ENCODE measurements at regions not wholly inside any gene's neighbourhood (a gene's known extent, or its start where the extent isn't known, plus 50 kb on each side); places are given as distances from the start of the nearest gene placed in this dataset.

DNA sequence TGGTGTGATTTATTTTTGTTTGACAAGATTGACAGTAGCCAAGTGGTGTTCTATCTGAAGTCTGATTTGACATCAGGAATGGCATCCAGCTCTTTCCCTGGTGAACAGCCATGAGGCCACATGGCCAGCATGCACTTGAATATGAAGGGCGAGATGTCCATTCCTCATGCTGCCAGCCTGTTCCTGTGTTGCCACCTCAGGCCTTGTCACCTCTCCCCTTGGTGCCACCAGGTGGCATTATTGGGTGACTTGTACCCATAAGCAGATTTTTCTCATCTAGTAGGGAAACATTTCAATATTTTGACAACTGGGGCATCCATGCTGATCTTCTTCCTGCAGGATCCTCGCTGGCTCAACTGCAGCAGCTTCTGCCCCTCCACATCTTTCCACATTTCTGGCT lies 199.1 kb downstream of the ERMARD start:
- Histone ChIP-seq H3K27me3 (ENCODE audit: insufficient read depth, low read length) (no peaks in the 10 kb centered on the region), H3K4me3 (ENCODE audit: low read length) (no peak overlapping the region), H3K9me3 (ENCODE audit: low read depth, low read length) (no peaks in the 10 kb centered on the region), H3K4me1 (ENCODE audit: insufficient read depth, low read length) (no peaks in the 10 kb centered on the region)

- no peaks in the 10 kb centered on the region for H3K9me3 ChIP-seq (ENCODE audit: low read depth, low read length)
- no peaks in the 10 kb centered on the region for H3K27me3 ChIP-seq (ENCODE audit: insufficient read depth, low read length)
- no peak overlapping the region for H3K4me3 ChIP-seq (ENCODE audit: low read length)
- H3K4me1 ChIP-seq (ENCODE audit: insufficient read depth, low read length), result no peaks in the 10 kb centered on the region
Measured at GRCh38 chr6:169949511-169950097, 198.2 kb downstream of the ERMARD start.

DNA sequence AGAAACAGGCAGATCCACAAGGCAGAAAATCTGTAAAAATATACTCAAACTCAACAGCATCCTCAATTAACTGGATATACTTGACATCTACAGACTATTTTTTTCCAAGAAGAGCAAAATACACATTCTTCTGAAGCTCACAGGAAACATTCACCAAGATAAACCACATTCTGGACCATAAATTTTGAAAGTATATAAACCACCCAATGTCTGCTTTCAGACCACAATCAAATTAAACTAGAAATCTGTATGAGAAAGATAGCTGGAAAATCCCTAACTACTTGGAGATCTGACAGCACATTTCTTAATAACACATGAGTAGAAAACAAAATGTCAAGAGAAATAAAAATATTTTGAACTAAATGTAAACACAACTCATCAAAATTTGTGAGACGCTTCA lies 195.5 kb downstream of the ERMARD start:
- H3K4me3 ChIP-seq (ENCODE audit: low read length), result no peak overlapping the region
- no peaks in the 10 kb centered on the region for H3K9me3 ChIP-seq (ENCODE audit: low read depth, low read length)
- H3K4me1 ChIP-seq (ENCODE audit: insufficient read depth, low read length), result no peaks in the 10 kb centered on the region
- peaks cover 7% of the 10 kb centered on the region for H3K27me3 ChIP-seq (ENCODE audit: insufficient read depth, low read length)

GRCh38 chr6:169945117-169945516 lies 193.7 kb downstream of the ERMARD start:
- Histone ChIP-seq H3K4me1 (ENCODE audit: insufficient read depth, low read length) (no peaks in the 10 kb centered on the region), H3K4me3 (ENCODE audit: low read length) (no peak overlapping the region), H3K27me3 (ENCODE audit: insufficient read depth, low read length) (peaks cover 7% of the 10 kb centered on the region), H3K9me3 (ENCODE audit: low read depth, low read length) (no peaks in the 10 kb centered on the region)

DNA sequence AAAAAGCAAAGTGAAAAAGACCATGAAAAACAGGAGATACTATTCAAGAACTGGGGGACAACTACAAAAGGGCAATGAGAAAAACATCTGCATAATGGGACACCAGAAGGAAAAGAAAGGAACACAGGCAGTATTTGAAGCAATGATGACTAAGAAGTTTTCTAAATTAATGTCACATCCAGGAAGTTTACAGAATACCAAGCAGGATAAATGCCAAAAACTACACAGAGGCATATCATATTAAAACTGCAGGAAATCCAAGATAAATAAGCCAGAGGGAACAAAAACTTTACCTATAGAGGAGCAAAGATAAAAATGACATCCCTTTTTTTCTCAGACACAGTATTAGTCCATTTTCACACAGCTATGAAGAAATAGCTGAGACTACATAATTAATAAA lies 193.0 kb downstream of the ERMARD start:
- H3K27me3 ChIP-seq (ENCODE audit: insufficient read depth, low read length), result peaks cover 7% of the 10 kb centered on the region
- no peaks in the 10 kb centered on the region for H3K4me1 ChIP-seq (ENCODE audit: insufficient read depth, low read length)
- no peaks in the 10 kb centered on the region for H3K9me3 ChIP-seq (ENCODE audit: low read depth, low read length)
- H3K4me3 ChIP-seq (ENCODE audit: low read length), result no peak overlapping the region

DNA sequence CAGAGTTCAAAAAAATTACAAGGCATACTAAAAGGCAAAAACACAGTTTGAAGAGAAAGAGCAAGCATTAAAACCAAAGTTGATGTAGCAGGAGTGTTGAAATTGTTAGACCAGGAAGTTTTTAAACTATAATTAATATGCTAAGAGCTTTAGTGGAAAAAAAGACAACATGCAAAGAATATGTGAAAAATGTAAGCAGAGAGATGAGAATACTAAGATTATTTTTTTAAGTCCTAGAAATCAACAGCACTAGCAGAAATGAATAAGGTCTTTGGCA lies 192.6 kb downstream of the ERMARD start:
- Histone ChIP-seq H3K9me3 (ENCODE audit: low read depth, low read length) (no peaks in the 10 kb centered on the region), H3K27me3 (ENCODE audit: insufficient read depth, low read length) (peaks cover 7% of the 10 kb centered on the region), H3K4me1 (ENCODE audit: insufficient read depth, low read length) (no peaks in the 10 kb centered on the region), H3K4me3 (ENCODE audit: low read length) (no peak overlapping the region)

DNA sequence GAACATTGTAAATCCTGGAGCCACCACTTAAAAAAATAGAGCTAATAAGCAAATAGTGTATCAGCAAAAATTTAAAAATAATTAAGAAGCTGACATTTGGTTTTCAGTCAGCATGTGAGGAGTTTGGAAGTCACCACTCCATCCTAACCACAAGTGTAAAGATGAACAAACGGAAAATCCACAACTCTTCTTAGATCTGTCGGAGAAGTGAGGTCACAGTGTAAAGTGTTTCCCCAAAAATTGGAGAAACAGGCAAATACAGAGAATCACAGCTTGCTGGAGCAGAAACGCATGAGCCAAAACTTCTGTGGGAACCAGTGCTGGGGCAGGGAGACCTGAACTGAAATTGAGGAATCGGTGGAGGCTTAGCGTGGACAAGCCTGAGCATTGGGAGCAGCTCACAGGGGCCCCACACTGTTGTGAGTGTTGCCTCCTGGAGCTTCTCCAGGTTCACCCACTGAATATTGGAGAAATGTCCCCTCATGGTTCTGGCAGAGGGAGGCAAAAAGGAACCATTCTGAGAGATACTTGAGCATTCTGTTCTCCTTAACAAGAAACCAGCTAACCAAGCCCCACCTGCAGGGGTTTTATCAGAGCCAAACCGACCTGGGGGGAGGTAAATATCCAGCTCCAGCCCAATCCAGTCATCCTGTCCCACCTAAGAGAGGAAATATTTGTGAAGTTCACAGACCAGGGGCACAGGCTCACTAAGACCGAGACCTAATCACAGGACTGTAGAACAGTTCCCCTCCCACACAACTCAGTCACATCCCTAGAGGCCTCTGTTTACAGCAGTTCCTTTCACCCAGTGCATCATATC lies 192.0 kb downstream of the ERMARD start:
- H3K4me1 ChIP-seq (ENCODE audit: insufficient read depth, low read length), result no peaks in the 10 kb centered on the region
- H3K27me3 ChIP-seq (ENCODE audit: insufficient read depth, low read length), result peaks cover 7% of the 10 kb centered on the region
- H3K4me3 ChIP-seq (ENCODE audit: low read length), result no peak overlapping the region
- H3K9me3 ChIP-seq (ENCODE audit: low read depth, low read length), result no peaks in the 10 kb centered on the region

- Histone ChIP-seq H3K27me3 (ENCODE audit: insufficient read depth, low read length) (peaks cover 7% of the 10 kb centered on the region), H3K9me3 (ENCODE audit: low read depth, low read length) (no peaks in the 10 kb centered on the region), H3K4me1 (ENCODE audit: insufficient read depth, low read length) (no peaks in the 10 kb centered on the region), H3K4me3 (ENCODE audit: low read length) (no peak overlapping the region)
Measured at GRCh38 chr6:169942173-169942572, 190.8 kb downstream of the ERMARD start.

- Histone ChIP-seq H3K9me3 (ENCODE audit: low read depth, low read length) (no peaks in the 10 kb centered on the region), H3K4me3 (ENCODE audit: low read length) (no peak overlapping the region), H3K27me3 (ENCODE audit: insufficient read depth, low read length) (peaks cover 7% of the 10 kb centered on the region), H3K4me1 (ENCODE audit: insufficient read depth, low read length) (no peaks in the 10 kb centered on the region)
Measured at GRCh38 chr6:169940481-169941271, 189.3 kb downstream of the ERMARD start.

- H3K4me1 ChIP-seq (ENCODE audit: insufficient read depth, low read length), result no peaks in the 10 kb centered on the region
- peaks cover 7% of the 10 kb centered on the region for H3K27me3 ChIP-seq (ENCODE audit: insufficient read depth, low read length)
- no peak overlapping the region for H3K4me3 ChIP-seq (ENCODE audit: low read length)
- no peaks in the 10 kb centered on the region for H3K9me3 ChIP-seq (ENCODE audit: low read depth, low read length)
Measured at GRCh38 chr6:169939554-169940164, 188.2 kb downstream of the ERMARD start.

- no peaks in the 10 kb centered on the region for H3K9me3 ChIP-seq (ENCODE audit: low read depth, low read length)
- peaks cover 4% of the 10 kb centered on the region for H3K27me3 ChIP-seq (ENCODE audit: insufficient read depth, low read length)
- no peaks in the 10 kb centered on the region for H3K4me1 ChIP-seq (ENCODE audit: insufficient read depth, low read length)
- no peak overlapping the region for H3K4me3 ChIP-seq (ENCODE audit: low read length)
Measured at GRCh38 chr6:169938731-169939130, 187.3 kb downstream of the ERMARD start.

- Histone ChIP-seq H3K4me3 (ENCODE audit: low read length) (no peak overlapping the region), H3K27me3 (ENCODE audit: insufficient read depth, low read length) (no peaks in the 10 kb centered on the region), H3K9me3 (ENCODE audit: low read depth, low read length) (no peaks in the 10 kb centered on the region), H3K4me1 (ENCODE audit: insufficient read depth, low read length) (no peaks in the 10 kb centered on the region)
Measured at GRCh38 chr6:169938262-169938701, 186.9 kb downstream of the ERMARD start.

DNA sequence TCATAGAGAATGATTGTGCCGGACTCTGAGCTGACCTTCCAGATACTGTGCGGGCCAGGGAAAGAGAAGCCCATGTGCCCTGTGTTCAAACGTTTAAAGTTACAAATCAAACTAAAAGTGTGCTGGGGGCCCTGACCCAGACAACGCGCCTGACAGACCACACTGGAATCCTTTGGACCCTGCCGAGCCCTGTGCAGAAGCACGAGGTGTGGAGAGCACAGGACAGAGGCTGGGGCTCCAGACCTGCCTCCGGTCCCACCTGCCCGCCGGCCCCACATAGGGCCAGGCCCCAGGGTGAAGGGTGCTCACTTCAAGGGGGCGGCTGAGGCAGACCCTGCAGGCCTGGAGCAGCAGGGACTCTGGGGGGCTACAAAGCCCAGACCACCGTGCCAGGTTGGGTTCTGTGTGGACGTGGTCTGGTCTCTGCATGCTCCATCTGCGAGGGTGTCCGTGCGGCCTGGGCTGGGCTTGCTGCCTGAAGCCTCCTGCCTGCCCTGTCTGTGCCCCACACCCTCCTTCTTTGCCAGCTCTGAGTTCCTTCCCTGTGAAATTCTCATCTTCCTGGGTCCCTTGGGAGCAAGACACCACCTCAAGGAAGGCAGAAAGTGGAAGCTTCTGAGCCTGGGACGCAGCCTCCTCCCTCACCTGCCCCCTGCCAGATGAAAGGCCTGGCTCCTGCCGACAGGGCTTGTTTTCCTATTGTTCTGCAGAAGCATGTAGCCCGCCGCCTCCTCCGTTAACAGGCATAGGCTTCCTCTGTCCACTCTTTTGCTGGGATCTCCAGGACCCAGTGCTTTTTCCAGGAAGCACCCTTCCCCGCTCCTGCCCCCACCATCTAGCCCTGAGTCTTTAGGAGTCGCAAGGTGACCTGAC lies 186.2 kb downstream of the ERMARD start:
- Histone ChIP-seq H3K4me3 (ENCODE audit: low read length) (no peak overlapping the region), H3K9me3 (ENCODE audit: low read depth, low read length) (no peaks in the 10 kb centered on the region), H3K27me3 (ENCODE audit: insufficient read depth, low read length) (no peaks in the 10 kb centered on the region), H3K4me1 (ENCODE audit: insufficient read depth, low read length) (no peaks in the 10 kb centered on the region)

DNA sequence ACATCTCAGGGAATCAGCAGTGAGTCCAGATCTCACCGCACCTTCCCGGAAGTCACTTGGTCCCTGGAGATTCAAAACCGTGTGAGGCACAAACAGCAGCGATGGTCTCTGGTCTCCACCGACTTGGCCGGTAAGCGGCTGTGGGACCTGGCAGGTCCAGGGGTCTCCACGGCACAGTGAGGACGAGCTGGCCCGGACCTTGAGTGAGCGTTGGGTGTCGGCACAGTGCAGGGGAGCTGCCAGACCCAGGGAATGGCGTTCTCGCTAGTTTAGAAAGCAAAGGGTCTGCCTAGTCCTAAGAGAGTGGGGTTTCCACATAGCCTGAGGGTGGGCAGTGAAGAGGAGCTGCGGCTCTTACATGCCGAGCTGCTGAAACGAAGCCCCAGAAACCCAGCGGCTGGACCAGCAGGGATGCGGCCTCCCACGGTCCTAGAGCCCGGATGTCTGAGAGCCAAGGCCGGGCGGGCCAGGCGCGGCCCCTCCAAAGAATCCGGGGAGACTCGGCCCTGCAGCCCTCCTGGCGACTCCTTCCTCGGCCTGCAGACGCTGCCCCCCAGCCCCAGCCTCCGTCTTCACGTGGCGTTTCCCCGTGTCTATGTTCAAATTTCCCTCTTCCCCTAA lies 185.0 kb downstream of the ERMARD start:
- Histone ChIP-seq H3K27me3 (ENCODE audit: insufficient read depth, low read length) (no peaks in the 10 kb centered on the region), H3K4me3 (ENCODE audit: low read length) (no peak overlapping the region), H3K4me1 (ENCODE audit: insufficient read depth, low read length) (no peaks in the 10 kb centered on the region), H3K9me3 (ENCODE audit: low read depth, low read length) (no peaks in the 10 kb centered on the region)

Data from mononuclear cell (primary cell).